ENCODE measurements at regions not wholly inside any gene's neighbourhood (a gene's known extent, or its start where the extent isn't known, plus 50 kb on each side); places are given as distances from the start of the nearest gene placed in this dataset.

- intact Hi-C loops (cut with DNase I; ENCODE audit: low total_unique reads): loop anchor here (5.0 kb wide), 1 partner anchor 182 kb away; the partner anchor contains the start of gene FGF19
- peaks cover 5 to 17% (median 11%) of the 10 kb centered on the region in 3 donors for H3K27me3 ChIP-seq
Measured at GRCh38 chr11:69884751-69885150, 65.5 kb upstream of the FGF3 start.

GRCh38 chr11:69887330-69887729, 68.1 kb upstream of the FGF3 start:
- no peaks in the 10 kb centered on the region for H3K4me1 ChIP-seq
- intact Hi-C loops (cut with DNase I; ENCODE audit: low total_unique reads) (loop anchor here (5.0 kb wide), 1 partner anchor 185 kb away; the partner anchor contains the start of gene FGF19), in situ Hi-C loops (cut with MboI; ENCODE audit: low sequenced_read_pairs in 4 of 4) (loop anchor here in 3 of 4 donors (5.0 to 25.0 kb wide), 3 partner anchors 200 to 205 kb away; partner anchors contain the start of gene LTO1 (in 1 of the 3))
- TF ChIP-seq CTCF (IDR thresholded peaks at IDR 0.05 in 4 of 5, conservative IDR thresholded peaks at IDR 0.05 in 1 of 5) (no peak), POLR2A (IDR thresholded peaks at IDR 0.05) (no peak)
- no peaks in the 10 kb centered on the region for H3K9me3 ChIP-seq
- H3K27ac ChIP-seq: no peak overlapping the region
- ATAC-seq (no peak), DNase-seq (no peak)
- no peaks in the 10 kb centered on the region for H3K36me3 ChIP-seq
- H3K4me3 ChIP-seq: no peak overlapping the region
- peaks cover 8 to 19% (median 11%) of the 10 kb centered on the region in 3 donors for H3K27me3 ChIP-seq

More at GRCh38 chr11:69884751-69885150, 65.5 kb upstream of the FGF3 start:
- no peaks in the 10 kb centered on the region for H3K9me3 ChIP-seq
- no peak for DNase-seq
- in situ Hi-C loops (cut with MboI; ENCODE audit: low sequenced_read_pairs in 4 of 4): loop anchor here in 3 of 4 donors (5.0 to 25.0 kb wide), 3 partner anchors 197 to 202 kb away; partner anchors contain the start of gene LTO1 (in 1 of the 3)
- no peak overlapping the region for H3K4me3 ChIP-seq
- ATAC-seq: no peak
- no peak for TF ChIP-seq CTCF (IDR thresholded peaks at IDR 0.05 in 4 of 5, conservative IDR thresholded peaks at IDR 0.05 in 1 of 5)
- TF ChIP-seq POLR2A (IDR thresholded peaks at IDR 0.05): no peak
- no peak overlapping the region for H3K27ac ChIP-seq
- H3K4me1 ChIP-seq: no peaks in the 10 kb centered on the region
- no peaks in the 10 kb centered on the region for H3K36me3 ChIP-seq

- ATAC-seq: no peak
- in situ Hi-C loops (cut with MboI; ENCODE audit: low sequenced_read_pairs in 4 of 4): loop anchor here in 3 of 4 donors (5.0 to 25.0 kb wide), 3 partner anchors 201 to 206 kb away; partner anchors contain the start of gene LTO1 (in 1 of the 3)
Measured at GRCh38 chr11:69887841-69888427, 68.7 kb upstream of the FGF3 start.

GRCh38 chr11:69888483-69889181, 69.4 kb upstream of the FGF3 start:
- Histone ChIP-seq H3K36me3 (no peaks in the 10 kb centered on the region), H3K4me1 (no peaks in the 10 kb centered on the region), H3K9me3 (no peaks in the 10 kb centered on the region), H3K27ac (no peak overlapping the region), H3K4me3 (no peak overlapping the region), H3K27me3 (peaks cover 4 to 17% (median 11%) of the 10 kb centered on the region in 3 donors)
- peak in 1 of 2 donors; percentile 74 for ATAC-seq
- DNase-seq: peak; percentile 18 to 25
- intact Hi-C loops (cut with DNase I; ENCODE audit: low total_unique reads) (loop anchor here (1.0 to 5.0 kb wide), 2 partner anchors 186 to 202 kb away; partner anchors contain the start of gene FGF19), in situ Hi-C loops (cut with MboI; ENCODE audit: low sequenced_read_pairs in 4 of 4) (loop anchor here in 3 of 4 donors (5.0 to 25.0 kb wide), 3 partner anchors 201 to 206 kb away; partner anchors contain the start of gene LTO1 (in 1 of the 3))
- no peak for TF ChIP-seq POLR2A (IDR thresholded peaks at IDR 0.05)
- peak; percentile 35 to 78 (median 70) for TF ChIP-seq CTCF (IDR thresholded peaks at IDR 0.05 in 4 of 5, conservative IDR thresholded peaks at IDR 0.05 in 1 of 5)

More at GRCh38 chr11:69887841-69888427, 68.7 kb upstream of the FGF3 start:
- Histone ChIP-seq H3K4me3 (no peak overlapping the region), H3K4me1 (no peaks in the 10 kb centered on the region), H3K9me3 (no peaks in the 10 kb centered on the region), H3K36me3 (no peaks in the 10 kb centered on the region), H3K27me3 (peaks cover 8 to 20% (median 11%) of the 10 kb centered on the region in 3 donors), H3K27ac (no peak overlapping the region)
- intact Hi-C loops (cut with DNase I; ENCODE audit: low total_unique reads): loop anchor here (1.0 to 5.0 kb wide), 2 partner anchors 186 to 202 kb away; partner anchors contain the start of gene FGF19
- DNase-seq: no peak
- no peak for TF ChIP-seq CTCF (IDR thresholded peaks at IDR 0.05 in 4 of 5, conservative IDR thresholded peaks at IDR 0.05 in 1 of 5)
